ENCODE measurements at regions not wholly inside any gene's neighbourhood (a gene's known extent, or its start where the extent isn't known, plus 50 kb on each side); places are given as distances from the start of the nearest gene placed in this dataset.
"Not testable (repeated sequence)": the region's sequence is repeated elsewhere in the genome, so short reads cannot be mapped to it uniquely, and the experiment has no call there.

GRCh38 chr1:81244612-81245011, 556.1 kb upstream of the ADGRL2 start:
- DNase-seq = not testable (repeated sequence)

GRCh38 chr1:81242103-81242502, 558.6 kb upstream of the ADGRL2 start:
- DNase-seq = no peak

GRCh38 chr1:81238129-81238528, 562.6 kb upstream of the ADGRL2 start:
- DNase-seq = no peak

- DNase-seq = no peak
Observed at GRCh38 chr1:81237473-81238089, 563.2 kb upstream of the ADGRL2 start.

- no peak for DNase-seq
Observed at GRCh38 chr1:81234237-81234636, 566.5 kb upstream of the ADGRL2 start.

GRCh38 chr1:81233591-81233990, 567.1 kb upstream of the ADGRL2 start:
- DNase-seq = no peak

GRCh38 chr1:81232420-81232819, 568.3 kb upstream of the ADGRL2 start:
- DNase-seq = peak; percentile 7

- DNase-seq = no peak
Observed at GRCh38 chr1:81231729-81232038, 569.0 kb upstream of the ADGRL2 start.

GRCh38 chr1:81230983-81231728, 569.6 kb upstream of the ADGRL2 start:
- DNase-seq = no peak

GRCh38 chr1:81228926-81229325, 571.8 kb upstream of the ADGRL2 start:
- no peak for DNase-seq

GRCh38 chr1:81226603-81226928, 574.2 kb upstream of the ADGRL2 start:
- no peak for DNase-seq

GRCh38 chr1:81225789-81226602, 574.7 kb upstream of the ADGRL2 start:
- no peak for DNase-seq

- DNase-seq = no peak
Observed at GRCh38 chr1:81224222-81224621, 576.5 kb upstream of the ADGRL2 start.

- DNase-seq = no peak
Observed at GRCh38 chr1:81221564-81221963, 579.2 kb upstream of the ADGRL2 start.

GRCh38 chr1:81220614-81221071, 580.1 kb upstream of the ADGRL2 start:
- DNase-seq = no peak

GRCh38 chr1:81217058-81217457, 583.7 kb upstream of the ADGRL2 start:
- DNase-seq = no peak

- DNase-seq = no peak
Observed at GRCh38 chr1:81213279-81213678, 587.5 kb upstream of the ADGRL2 start.

- no peak for DNase-seq
Observed at GRCh38 chr1:81209461-81209860, 591.3 kb upstream of the ADGRL2 start.

GRCh38 chr1:81208441-81208840, 592.3 kb upstream of the ADGRL2 start:
- DNase-seq = no peak

- DNase-seq = no peak
Observed at GRCh38 chr1:81205956-81206355, 594.8 kb upstream of the ADGRL2 start.

GRCh38 chr1:81201779-81202178, 599.0 kb upstream of the ADGRL2 start:
- no peak for DNase-seq

- DNase-seq = no peak
Observed at GRCh38 chr1:81197591-81197990, 603.1 kb upstream of the ADGRL2 start.

GRCh38 chr1:81192647-81193642, 607.8 kb upstream of the ADGRL2 start:
- DNase-seq = no peak

Measured in fibroblast of skin of right quadriceps (primary cell).